ENCODE measurements at regions not wholly inside any gene's neighbourhood (a gene's known extent, or its start where the extent isn't known, plus 50 kb on each side); places are given as distances from the start of the nearest gene placed in this dataset.

DNA sequence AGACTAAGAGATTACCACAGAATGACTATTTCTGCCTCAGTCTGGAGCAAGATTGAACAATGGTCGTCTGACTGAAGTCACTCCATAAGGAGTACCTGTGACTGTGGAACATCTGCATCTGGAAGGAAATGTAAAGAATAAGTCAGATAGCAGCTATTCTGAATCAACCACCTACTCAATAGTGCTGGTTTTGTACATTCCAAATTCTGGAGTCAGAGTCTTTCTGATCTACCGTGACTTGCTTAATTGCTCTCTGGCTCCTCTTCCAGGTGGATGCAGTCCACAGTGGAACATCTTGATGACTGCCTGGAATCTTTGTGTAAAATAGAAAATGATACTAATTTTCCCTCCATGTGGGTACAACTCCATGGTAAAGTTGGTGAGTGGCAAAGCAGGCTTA, 156.3 kb upstream of the SEMA3C start:
- TF ChIP-seq CTCF (IDR thresholded peaks at IDR 0.05; ENCODE audit: insufficient read depth, low read depth, low read length) (no peak), EZH2 (IDR thresholded peaks at IDR 0.05; ENCODE audit: insufficient read depth, low read length) (no peak)

Data from astrocyte (in vitro differentiated cells and primary cell).